Tibial artery (tissue), 4 donors: ENCODE measurements at regions not wholly inside any gene's neighbourhood (a gene's known extent, or its start where the extent isn't known, plus 50 kb on each side); places are given as distances from the start of the nearest gene placed in this dataset.

Experiments
- DNase-seq, 2 donors: peaks; one replicate each; pipeline ENCODE4 v3.0.0-alpha.2; 2019
- H3K27ac ChIP-seq, 2 donors: fragments of 200-600 bp; sonication (generic) in 1 of 2; 1 replicate in 1 of 2; 2 replicates in 1 of 2; pipeline ENCODE4 v1.5.1; 2018 to 2019; ENCODE audit warnings: mild to moderate bottlenecking in 1 of 2
- H3K27me3 ChIP-seq, 2 donors: fragments of 200-600 bp; sonication (generic) in 1 of 2; one replicate each; pipeline versions ENCODE4 v1.5.1 to v1.6.0; 2016 to 2019
- H3K36me3 ChIP-seq, 3 donors: fragments of 200-600 bp; sonication (generic) in 2 of 3; one replicate each; pipeline ENCODE4 v1.5.1; 2016 to 2019; ENCODE audit warnings: mild to moderate bottlenecking in 2 of 3
- H3K4me1 ChIP-seq, 4 donors: fragments of 200-600 bp; sonication (generic) in 2 of 4; 1 replicate in 3 of 4; 2 replicates in 1 of 4; pipeline ENCODE4 v1.5.1; 2016 to 2019
- H3K4me3 ChIP-seq, 2 donors: fragments of 200-600 bp; sonication (generic) in 1 of 2; 1 replicate in 1 of 2; 2 replicates in 1 of 2; pipeline ENCODE4 v1.5.1; 2018 to 2019; ENCODE audit warnings: mild to moderate bottlenecking in 2 of 2
- H3K9me3 ChIP-seq, 3 donors: fragments of 200-600 bp; sonication (generic) in 1 of 3; one replicate each; pipeline ENCODE4 v1.5.1; 2016 to 2019
- CTCF ChIP-seq, 2 experiments: fragments of 200-600 bp in 1 of 2; fragments of 450-650 bp in 1 of 2; IDR thresholded peaks; one replicate each; pipeline ENCODE4 v1.5.1; 2017 to 2019; ENCODE audit warnings: antibody characterized with exemption in 2 of 2, mild to moderate bottlenecking in 1 of 2, moderate library complexity in 1 of 2
- intact Hi-C: fragments of 100-400 bp; cut with DNase I; formaldehyde crosslinking; loops from one replicate; pipeline ENCODE4 v1.15.0; 2023; ENCODE audit warnings: low total_unique reads

- TF ChIP-seq CTCF (IDR thresholded peaks at IDR 0.05) = no peak
- H3K36me3 ChIP-seq = no peaks in the 10 kb centered on the region
- no peaks in the 10 kb centered on the region for H3K9me3 ChIP-seq
- DNase-seq = peak in 1 of 2 donors; percentile 15
- intact Hi-C loops = no loop called here
- H3K4me1 ChIP-seq = no peaks in the 10 kb centered on the region
- H3K27me3 ChIP-seq = no peaks in the 10 kb centered on the region
- H3K4me3 ChIP-seq = no peak overlapping the region
- no peak overlapping the region for H3K27ac ChIP-seq
Observed at GRCh38 chr2:2892378-2892777, 485.2 kb downstream of the EIPR1 start.

- Histone ChIP-seq H3K27ac (no peak overlapping the region), H3K36me3 (no peaks in the 10 kb centered on the region), H3K4me3 (no peak overlapping the region), H3K27me3 (no peaks in the 10 kb centered on the region), H3K4me1 (no peaks in the 10 kb centered on the region), H3K9me3 (no peaks in the 10 kb centered on the region)
- TF ChIP-seq CTCF (IDR thresholded peaks at IDR 0.05) = no peak
- DNase-seq = peak in 1 of 2 donors; percentile 44
- intact Hi-C loops = no loop called here
Observed at GRCh38 chr2:2890901-2891300, 486.7 kb downstream of the EIPR1 start.

GRCh38 chr2:2890246-2890645 is 487.4 kb downstream of the EIPR1 start:
- H3K9me3 ChIP-seq = no peaks in the 10 kb centered on the region
- DNase-seq = peak in 1 of 2 donors; percentile 20
- no peaks in the 10 kb centered on the region for H3K36me3 ChIP-seq
- H3K4me1 ChIP-seq = no peaks in the 10 kb centered on the region
- intact Hi-C loops = no loop called here
- H3K27ac ChIP-seq = no peak overlapping the region
- no peak overlapping the region for H3K4me3 ChIP-seq
- no peak for TF ChIP-seq CTCF (IDR thresholded peaks at IDR 0.05)
- no peaks in the 10 kb centered on the region for H3K27me3 ChIP-seq

- H3K27me3 ChIP-seq = no peaks in the 10 kb centered on the region
- intact Hi-C loops = no loop called here
- no peak for TF ChIP-seq CTCF (IDR thresholded peaks at IDR 0.05)
- no peak overlapping the region for H3K4me3 ChIP-seq
- DNase-seq = peak in 1 of 2 donors; percentile 59
- no peak overlapping the region for H3K27ac ChIP-seq
- H3K36me3 ChIP-seq = no peaks in the 10 kb centered on the region
- H3K9me3 ChIP-seq = no peaks in the 10 kb centered on the region
- H3K4me1 ChIP-seq = no peaks in the 10 kb centered on the region
Observed at GRCh38 chr2:2889646-2890045, 488.0 kb downstream of the EIPR1 start.

GRCh38 chr2:2889141-2889540 is 488.5 kb downstream of the EIPR1 start:
- no peaks in the 10 kb centered on the region for H3K4me1 ChIP-seq
- no peak overlapping the region for H3K4me3 ChIP-seq
- DNase-seq = peak in 1 of 2 donors; percentile 7
- no peaks in the 10 kb centered on the region for H3K36me3 ChIP-seq
- no peaks in the 10 kb centered on the region for H3K9me3 ChIP-seq
- no peaks in the 10 kb centered on the region for H3K27me3 ChIP-seq
- intact Hi-C loops = no loop called here
- no peak overlapping the region for H3K27ac ChIP-seq
- TF ChIP-seq CTCF (IDR thresholded peaks at IDR 0.05) = no peak

- Histone ChIP-seq H3K9me3 (no peaks in the 10 kb centered on the region), H3K4me1 (no peaks in the 10 kb centered on the region), H3K4me3 (no peak overlapping the region), H3K36me3 (no peaks in the 10 kb centered on the region), H3K27ac (no peak overlapping the region), H3K27me3 (no peaks in the 10 kb centered on the region)
- intact Hi-C loops = no loop called here
- peak in 1 of 2 donors; percentile 23 for DNase-seq
- no peak for TF ChIP-seq CTCF (IDR thresholded peaks at IDR 0.05)
Observed at GRCh38 chr2:2887772-2888387, 489.7 kb downstream of the EIPR1 start.
